KMS-11 (cell line): ENCODE measurements at regions not wholly inside any gene's neighbourhood (a gene's known extent, or its start where the extent isn't known, plus 50 kb on each side); places are given as distances from the start of the nearest gene placed in this dataset.

Experiments
- H2AFZ ChIP-seq: fragments of 200-600 bp; sonication (generic); 2 replicates; pipeline ENCODE4 v1.6.1; 2016; ENCODE audit warnings: antibody characterized with exemption, mixed run types, low read depth
- H3K27ac ChIP-seq: fragments of 200-600 bp; sonication (generic); 2 replicates; pipeline ENCODE4 v1.6.1; 2016; ENCODE audit warnings: mild to moderate bottlenecking, mixed run types
- H3K27me3 ChIP-seq: fragments of 200-600 bp; sonication (generic); 2 replicates; pipeline ENCODE4 v1.6.1; 2017; ENCODE audit warnings: mild to moderate bottlenecking, low read depth, mixed run types, moderate library complexity; ENCODE audit not compliant: insufficient read depth
- H3K36me3 ChIP-seq: fragments of 200-600 bp; sonication (generic); 2 replicates; pipeline ENCODE4 v1.6.1; 2017; ENCODE audit warnings: mild to moderate bottlenecking, mixed run types; ENCODE audit not compliant: insufficient read depth
- H3K4me1 ChIP-seq: fragments of 200-600 bp; sonication (generic); 2 replicates; pipeline ENCODE4 v1.6.1; 2016; ENCODE audit warnings: mild to moderate bottlenecking, low read depth, mixed run types; ENCODE audit not compliant: poor library complexity, severe bottlenecking
- H3K4me2 ChIP-seq: fragments of 200-600 bp; sonication (generic); 2 replicates; pipeline ENCODE4 v1.7.0; 2016; ENCODE audit warnings: mild to moderate bottlenecking, mixed run types
- H3K4me3 ChIP-seq: fragments of 200-600 bp; sonication (generic); IDR thresholded peaks from 2 replicates; pipeline ENCODE4 v1.6.1; 2017; ENCODE audit warnings: low read depth, low read length, mixed read lengths; ENCODE audit not compliant: insufficient read depth
- H3K79me2 ChIP-seq: fragments of 200-600 bp; sonication (generic); 2 replicates; pipeline ENCODE4 v1.6.1; 2016; ENCODE audit warnings: low read depth, mixed run types; ENCODE audit not compliant: insufficient read depth
- H3K9ac ChIP-seq: fragments of 200-600 bp; sonication (generic); 2 replicates; pipeline ENCODE4 v1.6.1; 2016; ENCODE audit warnings: mild to moderate bottlenecking, mixed run types
- H4K20me1 ChIP-seq: fragments of 200-600 bp; sonication (generic); 2 replicates; pipeline ENCODE4 v1.6.1; 2016; ENCODE audit warnings: mild to moderate bottlenecking, mixed run types; ENCODE audit not compliant: insufficient read depth
- TF ChIP-seq, protein P1 (sequence below): fragments of 200-600 bp; sonication (generic); conservative IDR thresholded peaks from 2 replicates; pipeline ENCODE4 v1.6.1; 2017; ENCODE audit warnings: low read depth, mild to moderate bottlenecking, antibody characterized with exemption, low read length, moderate library complexity, mixed read lengths

DNA sequence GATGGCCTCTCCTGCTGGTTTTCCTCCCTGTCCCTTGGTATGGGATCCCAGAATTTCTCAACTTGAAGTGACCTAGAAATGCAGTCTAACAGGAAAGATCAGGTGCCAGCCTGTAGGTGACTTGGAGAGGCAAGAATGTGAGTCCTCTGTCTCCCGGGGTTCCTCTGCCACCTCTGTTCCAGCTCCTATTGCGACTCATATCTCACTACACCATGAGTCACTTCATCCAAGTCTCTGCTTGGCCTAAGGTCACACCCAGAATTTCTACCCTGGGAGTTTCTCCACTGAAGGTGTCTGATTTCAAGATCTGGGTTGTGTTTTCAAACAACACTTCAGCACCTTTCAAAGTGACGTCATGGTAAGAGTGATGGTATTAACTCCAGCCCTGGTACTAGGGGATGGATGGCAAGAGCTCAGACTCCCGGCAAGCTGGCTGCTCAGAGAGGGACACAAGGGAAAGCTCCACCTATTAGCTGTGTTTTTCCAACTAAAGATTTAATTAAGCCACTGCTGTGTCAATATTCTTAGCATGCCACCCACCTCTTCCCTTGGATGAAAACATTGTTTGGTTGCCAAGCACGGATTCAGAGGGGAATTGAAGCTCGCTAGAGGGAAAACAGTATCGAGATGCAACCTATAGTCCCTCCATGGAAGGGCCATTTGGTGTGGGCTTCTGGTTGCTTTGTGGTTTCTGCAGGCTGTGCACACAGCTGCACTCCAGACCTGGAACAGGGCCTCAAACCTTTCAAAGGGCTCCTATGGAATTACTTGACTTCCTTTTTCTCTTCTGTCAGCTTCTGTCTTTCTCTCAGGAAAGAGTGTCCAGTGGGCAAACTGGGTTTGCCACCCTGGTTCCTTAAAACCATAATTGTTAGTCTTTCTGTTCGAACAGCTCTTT lies 205.7 kb downstream of the GAS1 start:
- no peak overlapping the region for H3K4me3 ChIP-seq

GRCh38 chr9:86735772-86736458 lies 211.4 kb downstream of the GAS1 start:
- Histone ChIP-seq H2AFZ (no peak overlapping the region), H3K79me2 (no peaks in the 10 kb centered on the region), H3K27ac (no peak overlapping the region), H4K20me1 (no peaks in the 10 kb centered on the region), H3K9ac (no peak overlapping the region), H3K4me1 (no peaks in the 10 kb centered on the region), H3K4me2 (no peak overlapping the region), H3K36me3 (no peaks in the 10 kb centered on the region), H3K4me3 (no peak overlapping the region), H3K27me3 (no peaks in the 10 kb centered on the region)
- TF ChIP-seq, protein P1, sequence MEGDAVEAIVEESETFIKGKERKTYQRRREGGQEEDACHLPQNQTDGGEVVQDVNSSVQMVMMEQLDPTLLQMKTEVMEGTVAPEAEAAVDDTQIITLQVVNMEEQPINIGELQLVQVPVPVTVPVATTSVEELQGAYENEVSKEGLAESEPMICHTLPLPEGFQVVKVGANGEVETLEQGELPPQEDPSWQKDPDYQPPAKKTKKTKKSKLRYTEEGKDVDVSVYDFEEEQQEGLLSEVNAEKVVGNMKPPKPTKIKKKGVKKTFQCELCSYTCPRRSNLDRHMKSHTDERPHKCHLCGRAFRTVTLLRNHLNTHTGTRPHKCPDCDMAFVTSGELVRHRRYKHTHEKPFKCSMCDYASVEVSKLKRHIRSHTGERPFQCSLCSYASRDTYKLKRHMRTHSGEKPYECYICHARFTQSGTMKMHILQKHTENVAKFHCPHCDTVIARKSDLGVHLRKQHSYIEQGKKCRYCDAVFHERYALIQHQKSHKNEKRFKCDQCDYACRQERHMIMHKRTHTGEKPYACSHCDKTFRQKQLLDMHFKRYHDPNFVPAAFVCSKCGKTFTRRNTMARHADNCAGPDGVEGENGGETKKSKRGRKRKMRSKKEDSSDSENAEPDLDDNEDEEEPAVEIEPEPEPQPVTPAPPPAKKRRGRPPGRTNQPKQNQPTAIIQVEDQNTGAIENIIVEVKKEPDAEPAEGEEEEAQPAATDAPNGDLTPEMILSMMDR, result no peak

More for the DNA sequence above, 205.7 kb downstream of the GAS1 start:
- Histone ChIP-seq H3K27ac (no peak overlapping the region), H3K36me3 (no peaks in the 10 kb centered on the region), H4K20me1 (no peaks in the 10 kb centered on the region), H3K27me3 (no peaks in the 10 kb centered on the region), H3K4me1 (no peaks in the 10 kb centered on the region), H2AFZ (no peak overlapping the region), H3K9ac (no peak overlapping the region), H3K79me2 (no peaks in the 10 kb centered on the region), H3K4me2 (no peak overlapping the region)
- TF ChIP-seq, protein P1, result no peak

GRCh38 chr9:86734771-86735170 lies 212.5 kb downstream of the GAS1 start:
- no peak overlapping the region for H3K4me2 ChIP-seq
- no peaks in the 10 kb centered on the region for H3K79me2 ChIP-seq
- no peaks in the 10 kb centered on the region for H3K27me3 ChIP-seq
- no peak overlapping the region for H3K9ac ChIP-seq
- no peak overlapping the region for H3K4me3 ChIP-seq
- TF ChIP-seq, protein P1, result no peak
- H3K36me3 ChIP-seq, result no peaks in the 10 kb centered on the region
- H3K27ac ChIP-seq, result no peak overlapping the region
- H3K4me1 ChIP-seq, result no peaks in the 10 kb centered on the region
- no peak overlapping the region for H2AFZ ChIP-seq
- no peaks in the 10 kb centered on the region for H4K20me1 ChIP-seq

DNA sequence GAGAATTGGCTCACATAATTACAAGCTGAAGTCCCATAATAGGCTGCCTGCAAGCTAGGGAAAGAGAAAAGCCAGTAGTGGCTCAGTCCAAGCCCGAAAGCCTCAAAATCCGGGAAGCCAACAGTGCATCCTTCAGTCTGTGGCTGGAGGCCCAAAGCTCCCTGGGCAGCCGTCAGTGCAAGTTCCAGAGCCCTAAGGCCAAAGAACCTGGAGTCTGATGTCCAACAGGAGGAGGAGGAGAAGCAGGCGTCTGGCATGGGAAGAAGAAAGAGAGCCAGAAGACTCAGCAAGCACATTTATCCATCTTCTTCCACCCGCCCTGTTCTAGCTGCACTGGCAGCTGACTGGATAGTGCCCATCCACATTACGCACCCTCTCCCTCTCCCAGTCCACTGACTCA lies 213.4 kb downstream of the GAS1 start:
- TF ChIP-seq, protein P1, result no peak
- Histone ChIP-seq H3K27ac (no peak overlapping the region), H4K20me1 (no peaks in the 10 kb centered on the region), H2AFZ (no peak overlapping the region), H3K36me3 (no peaks in the 10 kb centered on the region), H3K9ac (no peak overlapping the region), H3K4me2 (no peak overlapping the region), H3K4me3 (no peak overlapping the region), H3K79me2 (no peaks in the 10 kb centered on the region), H3K27me3 (no peaks in the 10 kb centered on the region), H3K4me1 (no peaks in the 10 kb centered on the region)
